Fibroblast of skin of scalp (primary cell): ENCODE measurements at regions not wholly inside any gene's neighbourhood (a gene's known extent, or its start where the extent isn't known, plus 50 kb on each side); places are given as distances from the start of the nearest gene placed in this dataset.

Experiments
- DNase-seq: peaks from one replicate; pipeline ENCODE4 v3.0.0-alpha.2; 2013

- DNase-seq, result no peak
Measured at GRCh38 chr1:4089421-4090175, 189.5 kb upstream of the C1orf174 start.

- no peak for DNase-seq
Measured at GRCh38 chr1:4090556-4090955, 190.5 kb upstream of the C1orf174 start.

GRCh38 chr1:4090976-4091660, 191.0 kb upstream of the C1orf174 start:
- DNase-seq, result no peak

GRCh38 chr1:4091996-4092395, 191.9 kb upstream of the C1orf174 start:
- DNase-seq, result no peak

- no peak for DNase-seq
Measured at GRCh38 chr1:4093856-4094565, 193.9 kb upstream of the C1orf174 start.

GRCh38 chr1:4095433-4095971, 195.4 kb upstream of the C1orf174 start:
- DNase-seq, result no peak

- no peak for DNase-seq
Measured at GRCh38 chr1:4101459-4102161, 201.5 kb upstream of the C1orf174 start.

- no peak for DNase-seq
Measured at GRCh38 chr1:4105300-4105880, 205.3 kb upstream of the C1orf174 start.

- DNase-seq, result no peak
Measured at GRCh38 chr1:4106731-4107130, 206.7 kb upstream of the C1orf174 start.

- no peak for DNase-seq
Measured at GRCh38 chr1:4107291-4107690, 207.2 kb upstream of the C1orf174 start.

GRCh38 chr1:4108331-4108730, 208.3 kb upstream of the C1orf174 start:
- DNase-seq, result no peak

- no peak for DNase-seq
Measured at GRCh38 chr1:4108758-4109627, 208.9 kb upstream of the C1orf174 start.

GRCh38 chr1:4109628-4109940, 209.5 kb upstream of the C1orf174 start:
- DNase-seq, result no peak

GRCh38 chr1:4110888-4111287, 210.8 kb upstream of the C1orf174 start:
- no peak for DNase-seq

GRCh38 chr1:4113897-4114296, 213.8 kb upstream of the C1orf174 start:
- no peak for DNase-seq

- no peak for DNase-seq
Measured at GRCh38 chr1:4115191-4115900, 215.3 kb upstream of the C1orf174 start.

- no peak for DNase-seq
Measured at GRCh38 chr1:4117196-4117595, 217.1 kb upstream of the C1orf174 start.

GRCh38 chr1:4118746-4119515, 218.9 kb upstream of the C1orf174 start:
- no peak for DNase-seq

GRCh38 chr1:4119516-4120220, 219.6 kb upstream of the C1orf174 start:
- no peak for DNase-seq
